ENCODE measurements at regions not wholly inside any gene's neighbourhood (a gene's known extent, or its start where the extent isn't known, plus 50 kb on each side); places are given as distances from the start of the nearest gene placed in this dataset.

DNA sequence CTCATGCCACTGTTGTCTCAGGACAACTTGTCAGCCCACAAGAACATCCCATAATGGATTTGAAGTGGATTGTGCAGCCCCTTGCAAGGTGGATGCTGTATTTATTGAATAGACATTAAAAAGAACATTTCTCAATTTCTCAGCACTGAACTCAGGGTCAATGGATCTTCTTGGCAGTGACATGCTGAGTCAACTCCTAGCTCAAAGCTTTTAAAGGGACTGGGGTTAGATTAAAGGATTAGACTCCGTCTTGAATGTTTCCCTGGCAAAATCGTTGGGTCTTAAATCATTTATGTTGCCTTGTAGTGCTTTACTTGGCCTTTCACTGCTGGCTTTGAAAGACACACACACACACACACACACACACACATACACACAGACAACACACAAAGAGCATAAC is 221.6 kb upstream of the PBX1 start:
- peaks cover 7% of the 10 kb centered on the region for H3K4me1 Mint-ChIP-seq (ENCODE audit: low read depth, unreplicated experiment)
- BruUV-seq (replicated peaks): no TSS peak

DNA sequence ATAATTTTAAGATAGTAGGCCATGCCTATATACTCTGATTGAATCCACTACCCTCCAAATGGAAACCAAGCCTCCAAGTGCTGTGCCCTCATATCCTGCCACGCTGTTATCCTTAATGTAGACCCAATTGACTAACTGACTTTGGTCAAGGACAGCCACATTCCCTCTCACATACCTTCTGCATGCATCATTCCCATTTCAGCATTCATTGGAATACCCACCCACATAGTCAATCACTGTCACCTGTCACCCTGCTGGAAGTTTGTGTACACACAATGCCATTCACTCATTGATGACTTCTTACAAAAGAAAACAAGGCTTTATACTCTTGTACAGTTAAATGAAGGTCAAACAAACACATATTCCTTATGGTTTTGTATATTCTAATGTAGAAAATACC is 221.1 kb upstream of the PBX1 start:
- TF ChIP-seq, protein P1, sequence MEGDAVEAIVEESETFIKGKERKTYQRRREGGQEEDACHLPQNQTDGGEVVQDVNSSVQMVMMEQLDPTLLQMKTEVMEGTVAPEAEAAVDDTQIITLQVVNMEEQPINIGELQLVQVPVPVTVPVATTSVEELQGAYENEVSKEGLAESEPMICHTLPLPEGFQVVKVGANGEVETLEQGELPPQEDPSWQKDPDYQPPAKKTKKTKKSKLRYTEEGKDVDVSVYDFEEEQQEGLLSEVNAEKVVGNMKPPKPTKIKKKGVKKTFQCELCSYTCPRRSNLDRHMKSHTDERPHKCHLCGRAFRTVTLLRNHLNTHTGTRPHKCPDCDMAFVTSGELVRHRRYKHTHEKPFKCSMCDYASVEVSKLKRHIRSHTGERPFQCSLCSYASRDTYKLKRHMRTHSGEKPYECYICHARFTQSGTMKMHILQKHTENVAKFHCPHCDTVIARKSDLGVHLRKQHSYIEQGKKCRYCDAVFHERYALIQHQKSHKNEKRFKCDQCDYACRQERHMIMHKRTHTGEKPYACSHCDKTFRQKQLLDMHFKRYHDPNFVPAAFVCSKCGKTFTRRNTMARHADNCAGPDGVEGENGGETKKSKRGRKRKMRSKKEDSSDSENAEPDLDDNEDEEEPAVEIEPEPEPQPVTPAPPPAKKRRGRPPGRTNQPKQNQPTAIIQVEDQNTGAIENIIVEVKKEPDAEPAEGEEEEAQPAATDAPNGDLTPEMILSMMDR (IDR thresholded peaks at IDR 0.05; ENCODE audit: insufficient read depth in 1 of 2, low read depth in 1 of 2, low read length in 1 of 2, severe bottlenecking in 1 of 2, unreplicated experiment in 1 of 2): no peak
- Histone ChIP-seq H3K4me3 (ENCODE audit: low read depth, low read length) (no peak overlapping the region), H3K36me3 (ENCODE audit: control insufficient read depth, insufficient read depth, low read length) (no peaks in the 10 kb centered on the region), H3K27me3 (replicated peaks; ENCODE audit: control insufficient read depth, insufficient read depth, low read length) (no peaks in the 10 kb centered on the region), H3K9me3 (no peaks in the 10 kb centered on the region), H3K4me1 (peaks cover 5% of the 10 kb centered on the region)
- Mint-ChIP-seq H3K27ac (ENCODE audit: unreplicated experiment) (no peak overlapping the region), H3K4me1 (ENCODE audit: low read depth, unreplicated experiment) (peaks cover 7% of the 10 kb centered on the region), H3K27me3 (ENCODE audit: insufficient read depth, unreplicated experiment) (peaks cover 3% of the 10 kb centered on the region), H3K4me3 (ENCODE audit: unreplicated experiment) (no peak overlapping the region), H3K36me3 (ENCODE audit: insufficient read depth, unreplicated experiment) (no peaks in the 10 kb centered on the region), H3K9me3 (ENCODE audit: unreplicated experiment) (peaks cover 9% of the 10 kb centered on the region)
- ChIA-PET CTCF (no interaction called here), POLR2A (no interaction called here)
- intact Hi-C loops (cut with micrococcal nuclease; ENCODE audit: unreplicated experiment): no loop called here
- DNase-seq: peak; percentile 36 to 48
- no TSS peak for BruUV-seq (replicated peaks)

More for the DNA sequence above, 221.6 kb upstream of the PBX1 start:
- Mint-ChIP-seq H3K36me3 (ENCODE audit: insufficient read depth, unreplicated experiment) (no peaks in the 10 kb centered on the region), H3K27ac (ENCODE audit: unreplicated experiment) (no peak overlapping the region), H3K9me3 (ENCODE audit: unreplicated experiment) (peaks cover 9% of the 10 kb centered on the region), H3K4me3 (ENCODE audit: unreplicated experiment) (no peak overlapping the region), H3K27me3 (ENCODE audit: insufficient read depth, unreplicated experiment) (peaks cover 3% of the 10 kb centered on the region)
- CTCF ChIA-PET: no interaction called here
- no peaks in the 10 kb centered on the region for H3K36me3 ChIP-seq (ENCODE audit: control insufficient read depth, insufficient read depth, low read length)
- POLR2A ChIA-PET: no interaction called here
- DNase-seq: no peak
- H3K27me3 ChIP-seq (replicated peaks; ENCODE audit: control insufficient read depth, insufficient read depth, low read length): no peaks in the 10 kb centered on the region
- TF ChIP-seq, protein P1 (IDR thresholded peaks at IDR 0.05; ENCODE audit: insufficient read depth in 1 of 2, low read depth in 1 of 2, low read length in 1 of 2, severe bottlenecking in 1 of 2, unreplicated experiment in 1 of 2): no peak
- intact Hi-C loops (cut with micrococcal nuclease; ENCODE audit: unreplicated experiment): no loop called here
- H3K9me3 ChIP-seq: no peaks in the 10 kb centered on the region
- H3K4me1 ChIP-seq: peaks cover 5% of the 10 kb centered on the region
- H3K4me3 ChIP-seq (ENCODE audit: low read depth, low read length): no peak overlapping the region

DNA sequence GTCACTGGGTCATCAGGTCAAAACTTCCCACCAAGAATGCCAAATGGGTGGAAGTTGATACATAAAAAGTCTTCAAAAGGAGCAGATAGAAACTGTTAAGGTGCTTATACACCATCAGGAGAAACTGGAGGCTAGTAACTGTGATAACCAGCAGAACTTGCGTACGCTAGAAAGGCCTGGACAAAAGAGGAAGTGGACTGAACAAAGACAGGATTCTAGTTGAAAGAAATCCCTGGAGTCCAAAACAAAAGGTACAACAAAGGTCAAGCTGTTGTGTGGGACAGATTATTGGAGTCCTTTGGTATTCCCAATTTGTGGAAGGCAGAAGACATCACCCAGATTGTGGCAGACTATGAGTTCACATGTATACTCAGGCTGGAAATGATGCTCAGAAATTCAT is 215.8 kb upstream of the PBX1 start:
- DNase-seq: no peak
- Mint-ChIP-seq H3K9me3 (ENCODE audit: unreplicated experiment) (peaks cover 22% of the 10 kb centered on the region), H3K36me3 (ENCODE audit: insufficient read depth, unreplicated experiment) (no peaks in the 10 kb centered on the region), H3K27ac (ENCODE audit: unreplicated experiment) (no peak overlapping the region), H3K4me3 (ENCODE audit: unreplicated experiment) (no peak overlapping the region), H3K4me1 (ENCODE audit: low read depth, unreplicated experiment) (no peaks in the 10 kb centered on the region), H3K27me3 (ENCODE audit: insufficient read depth, unreplicated experiment) (peaks cover 7% of the 10 kb centered on the region)
- H3K9me3 ChIP-seq: no peaks in the 10 kb centered on the region
- TF ChIP-seq, protein P1 (IDR thresholded peaks at IDR 0.05; ENCODE audit: insufficient read depth in 1 of 2, low read depth in 1 of 2, low read length in 1 of 2, severe bottlenecking in 1 of 2, unreplicated experiment in 1 of 2): no peak
- H3K36me3 ChIP-seq (ENCODE audit: control insufficient read depth, insufficient read depth, low read length): no peaks in the 10 kb centered on the region
- no TSS peak for BruUV-seq (replicated peaks)
- H3K4me1 ChIP-seq: no peaks in the 10 kb centered on the region
- CTCF ChIA-PET: no interaction called here
- POLR2A ChIA-PET: no interaction called here
- intact Hi-C loops (cut with micrococcal nuclease; ENCODE audit: unreplicated experiment): no loop called here
- no peak overlapping the region for H3K4me3 ChIP-seq (ENCODE audit: low read depth, low read length)
- no peaks in the 10 kb centered on the region for H3K27me3 ChIP-seq (replicated peaks; ENCODE audit: control insufficient read depth, insufficient read depth, low read length)
